GM12872 (cell line): ENCODE measurements at regions not wholly inside any gene's neighbourhood (a gene's known extent, or its start where the extent isn't known, plus 50 kb on each side); places are given as distances from the start of the nearest gene placed in this dataset.

Experiments
- TF ChIP-seq, protein P1 (sequence below): IDR thresholded peaks from 3 replicates; pipeline ENCODE4 v1.5.1; 2011; ENCODE audit warnings: low read depth, mild to moderate bottlenecking, low read length, moderate library complexity; ENCODE audit not compliant: insufficient read depth

DNA sequence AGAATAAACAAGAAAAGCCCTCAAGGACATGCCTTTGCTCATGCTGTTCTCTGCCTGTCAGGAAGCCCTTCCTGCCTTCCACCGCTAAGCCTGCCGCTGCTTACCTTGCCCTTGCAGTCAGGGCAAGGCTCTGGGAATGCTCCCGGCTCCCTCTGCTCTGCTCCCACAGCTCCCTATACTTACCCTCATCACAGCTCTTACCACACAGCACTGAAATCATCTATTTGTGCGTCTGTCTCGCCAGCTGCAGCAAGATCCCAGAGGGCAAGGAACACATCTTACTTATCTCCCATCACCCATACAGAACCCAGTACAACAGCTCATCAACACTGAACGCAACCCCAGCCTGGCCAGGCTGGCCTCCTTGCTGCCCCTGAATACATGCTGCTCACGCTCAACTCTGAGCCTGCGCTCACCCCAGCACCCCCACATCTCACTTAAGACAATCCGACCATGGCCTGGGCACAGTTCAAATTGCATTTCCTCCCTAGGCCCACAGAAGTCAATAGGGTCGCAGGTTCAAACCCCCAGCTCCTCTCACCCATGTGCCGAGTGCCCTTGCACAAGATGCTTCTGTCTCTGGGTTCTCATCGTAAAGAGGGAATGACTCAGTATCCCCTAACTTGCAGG, 161.8 kb downstream of the IGLL1 start:
- TF ChIP-seq, protein P1, sequence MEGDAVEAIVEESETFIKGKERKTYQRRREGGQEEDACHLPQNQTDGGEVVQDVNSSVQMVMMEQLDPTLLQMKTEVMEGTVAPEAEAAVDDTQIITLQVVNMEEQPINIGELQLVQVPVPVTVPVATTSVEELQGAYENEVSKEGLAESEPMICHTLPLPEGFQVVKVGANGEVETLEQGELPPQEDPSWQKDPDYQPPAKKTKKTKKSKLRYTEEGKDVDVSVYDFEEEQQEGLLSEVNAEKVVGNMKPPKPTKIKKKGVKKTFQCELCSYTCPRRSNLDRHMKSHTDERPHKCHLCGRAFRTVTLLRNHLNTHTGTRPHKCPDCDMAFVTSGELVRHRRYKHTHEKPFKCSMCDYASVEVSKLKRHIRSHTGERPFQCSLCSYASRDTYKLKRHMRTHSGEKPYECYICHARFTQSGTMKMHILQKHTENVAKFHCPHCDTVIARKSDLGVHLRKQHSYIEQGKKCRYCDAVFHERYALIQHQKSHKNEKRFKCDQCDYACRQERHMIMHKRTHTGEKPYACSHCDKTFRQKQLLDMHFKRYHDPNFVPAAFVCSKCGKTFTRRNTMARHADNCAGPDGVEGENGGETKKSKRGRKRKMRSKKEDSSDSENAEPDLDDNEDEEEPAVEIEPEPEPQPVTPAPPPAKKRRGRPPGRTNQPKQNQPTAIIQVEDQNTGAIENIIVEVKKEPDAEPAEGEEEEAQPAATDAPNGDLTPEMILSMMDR = no peak

DNA sequence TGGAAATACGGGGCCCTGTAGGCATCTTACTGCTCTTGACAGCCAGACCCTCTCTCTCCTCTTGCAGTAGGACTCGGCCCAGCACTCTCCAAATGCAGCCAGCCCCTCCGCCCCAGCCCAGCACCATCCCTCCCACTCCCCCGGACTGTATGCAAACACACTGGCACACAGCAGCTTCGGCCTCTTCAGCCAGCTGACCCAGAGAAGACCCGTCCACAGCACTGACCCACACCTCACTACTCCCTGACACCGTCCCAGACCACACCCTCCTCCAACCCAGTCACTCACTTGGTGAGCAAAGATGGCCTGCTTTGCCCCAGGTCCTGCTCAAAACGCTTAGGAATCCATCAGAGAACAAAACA, 164.6 kb downstream of the IGLL1 start:
- TF ChIP-seq, protein P1 = no peak

DNA sequence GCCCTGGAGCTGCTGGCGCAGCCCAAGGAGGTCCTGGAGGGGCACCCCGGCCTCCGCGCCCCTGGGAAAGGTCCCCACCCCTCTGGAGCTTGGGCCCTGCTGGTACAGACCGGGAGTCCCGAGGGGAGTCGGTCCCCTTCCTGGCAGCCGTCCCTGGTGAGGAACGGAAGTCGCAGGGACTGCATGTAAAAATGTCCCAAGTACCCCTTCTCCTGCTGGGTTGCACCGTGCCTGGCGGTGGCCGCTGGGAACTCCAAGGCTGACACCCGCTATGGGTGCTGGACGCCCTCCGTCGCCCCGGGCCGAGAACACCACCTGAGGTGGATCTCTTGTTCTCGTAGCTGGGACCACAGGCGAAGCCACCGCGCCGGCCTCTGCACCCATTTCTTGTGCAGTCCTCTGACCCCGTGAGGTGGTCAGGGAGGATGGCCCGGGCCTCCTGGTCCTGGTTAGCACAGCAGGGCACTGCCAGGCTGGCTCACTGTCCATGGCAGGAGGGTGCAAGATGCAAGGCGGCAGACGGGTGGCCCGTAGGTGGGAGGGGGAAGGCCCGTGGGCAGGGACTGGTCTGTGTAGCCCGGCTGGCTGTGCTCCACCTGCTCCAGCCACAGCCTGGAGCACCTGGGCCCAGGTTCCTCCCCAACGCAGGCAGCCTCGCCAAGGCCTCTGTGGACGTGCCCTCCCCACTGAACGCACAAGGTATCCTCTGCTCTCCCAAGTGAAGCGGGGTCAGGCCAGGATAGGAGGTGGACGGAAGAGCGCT, 165.2 kb downstream of the IGLL1 start:
- TF ChIP-seq, protein P1 = no peak

DNA sequence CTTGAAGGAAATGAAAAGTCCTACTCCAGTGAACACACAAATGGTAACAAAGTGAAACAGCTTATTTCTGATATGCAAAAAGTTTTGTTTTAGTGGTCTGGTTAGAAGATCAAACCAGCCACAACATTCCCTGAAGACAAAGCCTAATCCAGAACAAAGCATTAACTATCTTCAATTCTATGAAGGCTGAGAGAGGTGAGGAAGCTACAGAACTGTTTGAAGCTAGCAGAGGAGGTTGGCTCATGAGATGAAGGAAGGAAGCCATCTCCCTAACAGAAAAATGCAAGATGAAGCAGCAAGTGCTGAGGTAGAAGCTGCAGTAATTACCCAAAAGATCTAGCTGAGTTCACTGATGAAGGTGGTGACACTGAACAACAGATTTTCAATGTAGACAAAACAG, 168.4 kb downstream of the IGLL1 start:
- TF ChIP-seq, protein P1 = no peak

DNA sequence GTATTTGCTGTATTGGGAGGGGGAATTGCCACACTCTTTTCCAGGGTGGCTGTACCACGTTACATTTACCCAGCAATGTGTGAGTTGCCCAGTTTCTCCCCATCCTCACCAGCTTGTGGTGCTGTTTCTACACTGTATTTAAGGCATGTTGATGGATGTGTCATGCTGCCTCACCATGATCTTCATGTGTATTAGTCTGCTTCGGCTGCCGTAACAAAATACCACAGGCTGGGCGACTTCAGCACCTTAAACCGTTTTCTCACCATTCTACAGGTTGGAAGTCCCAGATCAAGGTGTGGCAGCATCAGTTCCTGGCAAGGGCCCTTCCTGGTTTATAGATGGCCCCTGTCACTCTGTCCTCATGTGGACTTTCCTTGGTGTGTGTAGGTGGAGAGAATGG, 169.7 kb downstream of the IGLL1 start:
- TF ChIP-seq, protein P1 = no peak

DNA sequence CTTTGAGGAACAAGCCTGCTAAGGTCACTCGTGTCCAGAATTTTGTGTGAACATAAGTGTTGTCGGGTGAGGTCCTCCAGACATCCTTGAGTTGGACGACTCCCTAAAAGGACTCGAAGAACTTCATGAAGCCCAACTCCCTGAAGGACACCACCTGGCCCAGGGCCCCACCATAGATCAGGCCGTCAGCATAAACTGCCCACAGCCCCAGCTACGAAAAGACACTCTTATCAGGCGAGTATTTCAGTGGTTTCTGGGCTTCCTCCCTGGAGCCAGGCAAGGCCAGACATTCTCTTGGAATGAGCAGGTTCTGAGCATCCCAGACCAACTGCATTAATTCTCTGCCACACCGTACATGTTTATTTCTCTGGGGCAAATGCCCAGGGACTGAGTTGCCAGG, 170.1 kb downstream of the IGLL1 start:
- TF ChIP-seq, protein P1 = no peak

DNA sequence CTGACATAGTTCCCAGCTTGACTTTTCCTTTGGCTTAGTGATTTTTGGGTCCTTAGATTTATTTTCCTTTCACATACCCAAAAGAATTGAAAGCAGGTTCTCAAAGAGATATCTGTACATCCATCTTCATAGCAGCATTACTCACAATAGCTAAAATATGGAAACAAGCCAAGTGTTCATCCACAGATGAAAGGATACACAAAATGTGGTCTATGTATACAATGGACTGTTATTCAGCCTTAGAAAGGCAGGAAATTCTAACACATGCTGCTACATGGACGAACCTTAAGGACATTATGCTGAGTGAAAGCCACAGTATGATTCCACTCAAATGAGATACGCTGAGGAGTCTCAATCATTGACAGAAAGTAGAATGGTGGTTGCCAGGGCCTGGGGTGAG, 171.8 kb downstream of the IGLL1 start:
- TF ChIP-seq, protein P1 = no peak
